ENCODE measurements at regions not wholly inside any gene's neighbourhood (a gene's known extent, or its start where the extent isn't known, plus 50 kb on each side); places are given as distances from the start of the nearest gene placed in this dataset.

DNA sequence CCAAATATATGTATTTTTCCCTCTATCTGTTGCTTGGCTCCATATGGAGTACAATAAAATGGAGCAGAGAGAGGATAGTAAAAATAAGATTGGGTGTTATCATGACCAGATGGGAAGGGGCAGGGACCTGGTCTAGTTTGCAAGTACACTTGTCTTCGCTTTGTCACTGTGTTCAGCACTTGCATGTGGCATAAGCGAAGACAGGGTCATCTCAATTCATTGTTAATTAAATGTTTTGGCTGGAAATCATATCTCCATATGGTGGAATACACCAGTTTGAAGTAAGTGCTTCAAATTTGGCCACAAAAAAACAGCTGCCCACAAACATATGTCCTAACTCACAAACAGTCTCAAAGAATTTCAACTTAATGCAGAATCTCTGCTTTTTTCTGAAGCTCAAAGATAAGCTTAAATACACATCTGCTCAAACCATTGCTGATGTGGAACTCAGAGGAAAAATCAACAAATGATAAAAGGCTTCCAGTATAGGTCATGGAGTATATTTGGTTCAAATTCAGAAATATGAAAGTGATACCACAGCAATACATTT, 865.4 kb downstream of the TLE4 start:
- TF ChIP-seq MAX (IDR thresholded peaks at IDR 0.05; ENCODE audit: low read depth, low read length) (no peak), POLR2A (IDR thresholded peaks at IDR 0.05; ENCODE audit: extremely low read depth, insufficient read length) (no peak), MYC (IDR thresholded peaks at IDR 0.05; ENCODE audit: low read depth, low read length) (no peak), CTCF (IDR thresholded peaks at IDR 0.05; ENCODE audit: low read depth, low read length) (no peak)
- DNase-seq (ENCODE audit: low read depth) = no peak
- no peak overlapping the region for H3K4me3 ChIP-seq (ENCODE audit: low read depth, low read length)

GRCh38 chr9:80435591-80435990, 863.8 kb downstream of the TLE4 start:
- TF ChIP-seq MAX (IDR thresholded peaks at IDR 0.05; ENCODE audit: low read depth, low read length) (no peak), MYC (IDR thresholded peaks at IDR 0.05; ENCODE audit: low read depth, low read length) (no peak), CTCF (IDR thresholded peaks at IDR 0.05; ENCODE audit: low read depth, low read length) (no peak), POLR2A (IDR thresholded peaks at IDR 0.05; ENCODE audit: extremely low read depth, insufficient read length) (no peak)
- DNase-seq (ENCODE audit: low read depth) = no peak
- H3K4me3 ChIP-seq (ENCODE audit: low read depth, low read length) = no peak overlapping the region

DNA sequence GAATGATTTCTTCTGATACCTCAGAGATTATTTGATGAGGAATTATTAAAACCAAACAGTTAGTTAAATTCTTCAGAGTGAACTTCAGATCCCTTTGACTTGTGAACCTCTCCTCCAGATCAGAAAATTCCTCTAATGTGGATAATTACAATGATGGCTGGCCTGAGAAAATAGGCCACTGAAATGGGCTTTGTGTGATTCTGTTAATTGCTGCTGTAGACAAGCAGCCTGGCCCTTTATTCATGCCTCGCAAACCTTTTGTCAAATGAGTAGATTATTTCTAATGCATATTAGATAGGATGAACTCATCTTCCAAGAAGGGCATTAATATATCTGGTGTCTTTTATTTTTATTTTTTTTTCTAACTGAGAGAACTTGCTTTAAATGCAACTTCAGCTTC, 855.2 kb downstream of the TLE4 start:
- H3K4me3 ChIP-seq (ENCODE audit: low read depth, low read length) = no peak overlapping the region
- no peak for DNase-seq (ENCODE audit: low read depth)
- TF ChIP-seq MYC (IDR thresholded peaks at IDR 0.05; ENCODE audit: low read depth, low read length) = no peak
- TF ChIP-seq CTCF (IDR thresholded peaks at IDR 0.05; ENCODE audit: low read depth, low read length) = no peak
- TF ChIP-seq MAX (IDR thresholded peaks at IDR 0.05; ENCODE audit: low read depth, low read length) = no peak
- no peak for TF ChIP-seq POLR2A (IDR thresholded peaks at IDR 0.05; ENCODE audit: extremely low read depth, insufficient read length)

DNA sequence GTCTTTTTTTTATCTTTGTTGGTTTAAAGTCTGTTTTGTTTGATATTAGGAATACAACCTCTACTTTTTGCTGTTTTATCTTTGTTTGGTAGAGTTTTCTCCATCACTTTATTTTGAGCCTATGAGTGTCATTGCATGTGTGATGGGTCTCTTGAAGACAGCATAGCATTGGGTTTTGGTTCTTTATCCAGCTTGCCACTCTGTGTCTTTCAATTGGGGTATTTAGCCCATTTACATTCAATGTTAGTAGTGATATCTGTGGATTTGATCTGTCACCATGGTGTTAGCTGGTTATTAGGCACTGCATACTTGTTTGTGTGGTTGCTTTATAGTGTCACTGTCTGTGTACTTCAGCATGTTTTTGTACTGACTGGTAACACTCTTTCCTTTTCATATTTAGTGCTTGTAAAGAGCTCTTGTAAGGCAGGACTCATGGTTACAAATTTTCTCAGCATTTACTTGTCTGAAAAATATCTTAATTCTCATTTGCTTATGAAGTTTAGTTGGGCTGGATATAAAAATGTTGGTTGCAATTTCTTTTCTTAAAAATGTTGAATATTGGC, 845.5 kb downstream of the TLE4 start:
- no peak for DNase-seq (ENCODE audit: low read depth)

GRCh38 chr9:80410106-80410505, 838.3 kb downstream of the TLE4 start:
- no peak overlapping the region for H3K4me3 ChIP-seq (ENCODE audit: low read depth, low read length)
- no peak for TF ChIP-seq MYC (IDR thresholded peaks at IDR 0.05; ENCODE audit: low read depth, low read length)
- TF ChIP-seq MAX (IDR thresholded peaks at IDR 0.05; ENCODE audit: low read depth, low read length) = no peak
- no peak for TF ChIP-seq CTCF (IDR thresholded peaks at IDR 0.05; ENCODE audit: low read depth, low read length)
- no peak for TF ChIP-seq POLR2A (IDR thresholded peaks at IDR 0.05; ENCODE audit: extremely low read depth, insufficient read length)
- no peak for DNase-seq (ENCODE audit: low read depth)

More for the DNA sequence above, 845.5 kb downstream of the TLE4 start:
- TF ChIP-seq POLR2A (IDR thresholded peaks at IDR 0.05; ENCODE audit: extremely low read depth, insufficient read length) (no peak), MAX (IDR thresholded peaks at IDR 0.05; ENCODE audit: low read depth, low read length) (no peak), MYC (IDR thresholded peaks at IDR 0.05; ENCODE audit: low read depth, low read length) (no peak), CTCF (IDR thresholded peaks at IDR 0.05; ENCODE audit: low read depth, low read length) (no peak)
- no peak overlapping the region for H3K4me3 ChIP-seq (ENCODE audit: low read depth, low read length)
